Neuronal stem cell (in vitro differentiated cells): ENCODE measurements at regions not wholly inside any gene's neighbourhood (a gene's known extent, or its start where the extent isn't known, plus 50 kb on each side); places are given as distances from the start of the nearest gene placed in this dataset.

Experiments
- DNase-seq: peaks from one replicate; pipeline ENCODE4 v3.0.0-alpha.2; 2013; ENCODE audit warnings: low spot score
- H2AFZ ChIP-seq: one replicate; pipeline ENCODE4 v1.6.1; 2013; ENCODE audit warnings: mild to moderate bottlenecking, low read length, inconsistent platforms
- H2AK5ac ChIP-seq: 2 replicates; pipeline ENCODE4 v1.6.1; 2013; ENCODE audit warnings: low read depth, mild to moderate bottlenecking, inconsistent platforms, low read length, moderate library complexity, mixed read lengths
- H2BK120ac ChIP-seq: 2 replicates; pipeline ENCODE4 v1.6.1; 2013; ENCODE audit warnings: low read depth, mild to moderate bottlenecking, inconsistent platforms, low read length, moderate library complexity, mixed read lengths
- H2BK12ac ChIP-seq: one replicate; pipeline ENCODE4 v1.6.1; 2013; ENCODE audit warnings: low read length, inconsistent platforms
- H2BK15ac ChIP-seq: 2 replicates; pipeline ENCODE4 v1.6.1; 2013; ENCODE audit warnings: mild to moderate bottlenecking, low read length, inconsistent platforms, mixed read lengths
- H2BK5ac ChIP-seq: one replicate; pipeline ENCODE4 v1.6.1; 2013; ENCODE audit warnings: inconsistent platforms, mild to moderate bottlenecking, low read length, moderate library complexity
- H3K14ac ChIP-seq: one replicate; pipeline ENCODE4 v1.6.1; 2013; ENCODE audit warnings: low read length, inconsistent platforms
- H3K18ac ChIP-seq: 2 replicates; pipeline ENCODE4 v1.6.1; 2013; ENCODE audit warnings: low read length, inconsistent platforms
- H3K23ac ChIP-seq: 2 replicates; pipeline ENCODE4 v1.6.1; 2013; ENCODE audit warnings: low read depth, mild to moderate bottlenecking, mixed read lengths, low read length, inconsistent platforms; ENCODE audit not compliant: poor library complexity
- H3K27ac ChIP-seq: replicated peaks from 3 replicates; pipeline ENCODE4 v1.5.1; 2013; ENCODE audit warnings: low read length, inconsistent platforms
- H3K27me3 ChIP-seq, 3 experiments: 2 replicates each; pipeline ENCODE4 v1.6.1; 2013; ENCODE audit warnings: low read length in 3 of 3, mild to moderate bottlenecking in 2 of 3, inconsistent platforms in 1 of 3, low read depth in 1 of 3, mixed read lengths in 1 of 3, moderate library complexity in 1 of 3; ENCODE audit not compliant: control insufficient read depth in 3 of 3, insufficient read depth in 3 of 3
- H3K36me3 ChIP-seq, 2 donors: replicated peaks in 1 of 2; 2 replicates each; pipeline ENCODE4 v1.6.1; 2013; ENCODE audit warnings: low read length in 2 of 2; ENCODE audit not compliant: control insufficient read depth in 2 of 2, insufficient read depth in 2 of 2
- H3K4ac ChIP-seq: 2 replicates; pipeline ENCODE4 v1.6.1; 2013; ENCODE audit warnings: inconsistent platforms, mild to moderate bottlenecking, low read length, moderate library complexity
- H3K4me1 ChIP-seq, 2 donors: 1 replicate in 1 of 2; 2 replicates in 1 of 2; pipeline ENCODE4 v1.6.1; 2013; ENCODE audit warnings: low read length in 2 of 2, low read depth in 1 of 2; ENCODE audit not compliant: control insufficient read depth in 2 of 2, insufficient read depth in 1 of 2
- H3K4me2 ChIP-seq: one replicate; pipeline ENCODE4 v1.6.1; 2013; ENCODE audit warnings: mild to moderate bottlenecking, low read length, inconsistent platforms; ENCODE audit not compliant: insufficient read depth, poor library complexity, severe bottlenecking
- H3K4me3 ChIP-seq, 2 donors: 2 replicates each; pipeline ENCODE4 v1.5.1; 2013; ENCODE audit warnings: low read length in 2 of 2, mild to moderate bottlenecking in 2 of 2, inconsistent platforms in 1 of 2, moderate library complexity in 1 of 2
- H3K79me1 ChIP-seq: one replicate; pipeline ENCODE4 v1.6.1; 2013; ENCODE audit warnings: low read depth, mild to moderate bottlenecking, inconsistent platforms, low read length, moderate library complexity
- H3K9ac ChIP-seq: one replicate; pipeline ENCODE4 v1.6.1; 2013; ENCODE audit warnings: mild to moderate bottlenecking, low read depth, low read length, inconsistent platforms; ENCODE audit not compliant: poor library complexity
- H3K9me3 ChIP-seq, 2 donors: replicated peaks in 1 of 2; 2 replicates each; pipeline versions ENCODE3 to v1.6.1; 2013; ENCODE audit warnings: low read length in 2 of 2, mild to moderate bottlenecking in 2 of 2, inconsistent platforms in 1 of 2, low read depth in 1 of 2, mixed read lengths in 1 of 2, moderate library complexity in 1 of 2; ENCODE audit not compliant: control insufficient read depth in 2 of 2, insufficient read depth in 1 of 2
- H4K8ac ChIP-seq: one replicate; pipeline ENCODE4 v1.6.1; 2013; ENCODE audit warnings: low read depth, mild to moderate bottlenecking, inconsistent platforms, low read length, moderate library complexity
- H4K91ac ChIP-seq: one replicate; pipeline ENCODE4 v1.6.1; 2013; ENCODE audit warnings: low read length, low read depth, mild to moderate bottlenecking, inconsistent platforms; ENCODE audit not compliant: poor library complexity
- WGBS, 2 donors: extraction: QIAGEN DNeasy Blood & Tissue Kit; methylation state at CpG; one replicate each; pipeline ENCODE4 v1.1.7; 2013; ENCODE audit warnings: missing lambda C conversion rate in 2 of 2, mixed read lengths in 1 of 2; ENCODE audit not compliant: insufficient read length in 2 of 2, insufficient replicate concordance in 1 of 2; ENCODE audit errors: extremely low coverage in 2 of 2; 5-methylcytosine and 5-hydroxymethylcytosine counted together

GRCh38 chr7:57354195-57354594 is 95.8 kb upstream of the ZNF716 start:
- Histone ChIP-seq H3K79me1 (no peaks in the 10 kb centered on the region), H4K8ac (no peak overlapping the region), H3K27ac (no peak overlapping the region), H2BK15ac (no peak overlapping the region), H3K27me3 (no peaks in the 10 kb centered on the region), H3K4me1 (no peaks in the 10 kb centered on the region), H3K9me3 (peaks cover 0 to 60% of the 10 kb centered on the region in 2 donors), H2BK12ac (no peak overlapping the region), H3K23ac (no peak overlapping the region), H2AK5ac (no peak overlapping the region), H2BK5ac (no peak overlapping the region), H3K4me2 (no peak overlapping the region), H2AFZ (no peak overlapping the region), H3K4me3 (no peak overlapping the region), H2BK120ac (no peak overlapping the region), H3K14ac (no peak overlapping the region), H4K91ac (no peak overlapping the region), H3K9ac (no peak overlapping the region), H3K4ac (no peak overlapping the region), H3K36me3 (no peaks in the 10 kb centered on the region), H3K18ac (no peak overlapping the region)
- DNase-seq, result no peak
- no CpG with 5 or more reads among the region's 3 CpGs for WGBS, 2 donors

- Histone ChIP-seq H3K27me3 (no peaks in the 10 kb centered on the region), H2BK120ac (no peak overlapping the region), H3K18ac (no peak overlapping the region), H3K4me3 (no peak overlapping the region), H3K27ac (no peak overlapping the region), H3K36me3 (no peaks in the 10 kb centered on the region), H3K9me3 (peaks cover 0 to 58% of the 10 kb centered on the region in 2 donors), H2AK5ac (no peak overlapping the region), H3K79me1 (no peaks in the 10 kb centered on the region), H2BK15ac (no peak overlapping the region), H3K4ac (no peak overlapping the region), H4K91ac (no peak overlapping the region), H3K23ac (no peak overlapping the region), H3K4me2 (no peak overlapping the region), H2BK5ac (no peak overlapping the region), H3K14ac (no peak overlapping the region), H3K9ac (no peak overlapping the region), H2AFZ (no peak overlapping the region), H3K4me1 (no peaks in the 10 kb centered on the region), H4K8ac (no peak overlapping the region), H2BK12ac (no peak overlapping the region)
- DNase-seq, result no peak
- no CpG with 5 or more reads among the region's 12 CpGs for WGBS, 2 donors
These were observed 95.2 kb upstream of the ZNF716 start for GRCh38 chr7:57354679-57355338.

GRCh38 chr7:57361406-57361805 is 88.6 kb upstream of the ZNF716 start:
- Histone ChIP-seq H3K4me3 (no peak overlapping the region), H2BK120ac (no peak overlapping the region), H3K18ac (no peak overlapping the region), H3K9me3 (peaks cover 0 to 48% of the 10 kb centered on the region in 2 donors), H4K8ac (no peak overlapping the region), H2BK12ac (no peak overlapping the region), H3K27me3 (no peaks in the 10 kb centered on the region), H2BK15ac (no peak overlapping the region), H3K14ac (no peak overlapping the region), H3K23ac (no peak overlapping the region), H2BK5ac (no peak overlapping the region), H2AFZ (no peak overlapping the region), H4K91ac (no peak overlapping the region), H3K4me2 (no peak overlapping the region), H3K36me3 (no peaks in the 10 kb centered on the region), H2AK5ac (no peak overlapping the region), H3K79me1 (no peaks in the 10 kb centered on the region), H3K9ac (no peak overlapping the region), H3K27ac (no peak overlapping the region), H3K4ac (no peak overlapping the region), H3K4me1 (no peaks in the 10 kb centered on the region)
- DNase-seq, result no peak
- no CpG with 5 or more reads among the region's 2 CpGs for WGBS, 2 donors

DNA sequence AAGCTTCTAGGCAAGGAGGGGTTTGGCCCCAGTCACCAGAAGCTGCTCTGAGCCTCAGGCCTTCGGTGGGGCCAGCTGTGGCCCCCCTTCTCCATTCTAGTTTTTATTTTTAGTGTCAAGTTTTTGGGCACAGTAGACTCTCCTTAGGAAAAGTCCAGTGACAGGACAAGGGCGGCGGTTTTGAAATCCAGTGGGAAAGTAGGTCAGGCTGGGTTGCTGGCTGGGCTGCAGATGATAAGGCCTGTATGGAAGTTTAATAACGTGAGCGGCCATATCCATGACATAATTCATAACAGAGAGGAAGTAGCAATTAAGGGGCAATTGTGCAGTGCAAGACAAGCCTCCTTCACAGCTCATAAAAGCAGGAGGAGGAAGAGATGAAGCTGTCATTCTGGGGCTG is 87.1 kb upstream of the ZNF716 start:
- H3K9ac ChIP-seq, result no peak overlapping the region
- H4K8ac ChIP-seq, result no peak overlapping the region
- DNase-seq, result no peak
- H2BK12ac ChIP-seq, result no peak overlapping the region
- H3K79me1 ChIP-seq, result no peaks in the 10 kb centered on the region
- no peaks in the 10 kb centered on the region for H3K27me3 ChIP-seq
- no CpG with 5 or more reads among the region's 5 CpGs for WGBS, 2 donors
- H4K91ac ChIP-seq, result no peak overlapping the region
- no peaks in the 10 kb centered on the region for H3K36me3 ChIP-seq
- no peak overlapping the region for H2AK5ac ChIP-seq
- no peak overlapping the region for H3K4ac ChIP-seq
- no peak overlapping the region for H2BK15ac ChIP-seq
- H2BK120ac ChIP-seq, result no peak overlapping the region
- no peak overlapping the region for H3K27ac ChIP-seq
- H3K23ac ChIP-seq, result no peak overlapping the region
- H2AFZ ChIP-seq, result no peak overlapping the region
- no peak overlapping the region for H3K4me3 ChIP-seq
- H3K14ac ChIP-seq, result no peak overlapping the region
- H3K9me3 ChIP-seq, result peaks cover 0 to 52% of the 10 kb centered on the region in 2 donors
- H2BK5ac ChIP-seq, result no peak overlapping the region
- H3K4me2 ChIP-seq, result no peak overlapping the region
- H3K18ac ChIP-seq, result no peak overlapping the region
- H3K4me1 ChIP-seq, result no peaks in the 10 kb centered on the region
